HEK293 (cell line): ENCODE measurements at regions not wholly inside any gene's neighbourhood (a gene's known extent, or its start where the extent isn't known, plus 50 kb on each side); places are given as distances from the start of the nearest gene placed in this dataset.

ENCODE experiments used
- PBX3 ChIP-seq: sonication (generic); formaldehyde crosslinking; IDR thresholded peaks from 2 replicates; pipeline ENCODE4 v1.8.1; 2022; ENCODE audit warnings: mild to moderate bottlenecking, moderate library complexity, missing genetic modification reagents
- SP2 ChIP-seq: fragments of 450-650 bp; formaldehyde crosslinking; IDR thresholded peaks from 2 replicates; pipeline ENCODE4 v1.5.1; 2016; ENCODE audit warnings: missing biosample characterization, missing genetic modification characterization
- ZNF133 ChIP-seq: fragments of 450-650 bp; formaldehyde crosslinking; IDR thresholded peaks from 2 replicates; pipeline ENCODE4 v1.5.1; 2016; ENCODE audit warnings: missing biosample characterization, missing genetic modification characterization
- ZNF146 ChIP-seq: fragments of 450-650 bp; formaldehyde crosslinking; IDR thresholded peaks from 2 replicates; pipeline ENCODE4 v1.5.1; 2016; ENCODE audit warnings: missing biosample characterization, missing genetic modification characterization
- ZSCAN16 ChIP-seq: fragments of 450-650 bp; formaldehyde crosslinking; IDR thresholded peaks from 2 replicates; pipeline ENCODE4 v1.5.1; 2016; ENCODE audit warnings: missing biosample characterization, missing genetic modification characterization

- TF ChIP-seq SP2 (tag by site-specific recombination) (no peak), ZNF146 (tag by site-specific recombination) (no peak), ZSCAN16 (tag by site-specific recombination) (no peak), PBX3 (CRISPR knock-in tag) (no peak), ZNF133 (no peak)
Measured at GRCh38 chr12:24742378-24742777, 206.5 kb downstream of the BCAT1 start.
